Stimulated activated naive B cell treated with anti-CD40 and anti-IgM and Interleukin-4, amounts not matched to agents 10 μg/mL and 1 μg/mL and 100 μg/mL, for 72 hours (primary cell): ENCODE measurements at regions not wholly inside any gene's neighbourhood (a gene's known extent, or its start where the extent isn't known, plus 50 kb on each side); places are given as distances from the start of the nearest gene placed in this dataset.

Source experiments
- ATAC-seq, 2 donors: fragments of 150-1000 bp; cut with Tn5 transposase; replicated peaks; 2 replicates each; pipeline ENCODE4 v1.10.0; 2021; ENCODE audit warnings: moderate library complexity in 1 of 2
- DNase-seq: peaks from one replicate; pipeline ENCODE4 v3.0.0; 2021
- H3K27ac Mint-ChIP-seq: one replicate; pipeline ENCODE4 v1.8.0; 2022; ENCODE audit warnings: mild to moderate bottlenecking, mixed read lengths
- H3K27me3 Mint-ChIP-seq, 2 donors: one replicate each; pipeline ENCODE4 v1.8.0; 2022; ENCODE audit warnings: mixed read lengths in 2 of 2
- H3K36me3 Mint-ChIP-seq, 2 donors: one replicate each; pipeline ENCODE4 v1.8.0; 2022; ENCODE audit warnings: mixed read lengths in 2 of 2, mild to moderate bottlenecking in 1 of 2
- H3K4me1 Mint-ChIP-seq, 2 donors: one replicate each; pipeline ENCODE4 v1.8.0; 2022; ENCODE audit warnings: mixed read lengths in 2 of 2, mild to moderate bottlenecking in 1 of 2
- H3K4me3 Mint-ChIP-seq, 2 donors: one replicate each; pipeline ENCODE4 v1.8.0; 2022; ENCODE audit warnings: mild to moderate bottlenecking in 2 of 2, mixed read lengths in 2 of 2, moderate library complexity in 1 of 2
- H3K9me3 Mint-ChIP-seq, 2 donors: one replicate each; pipeline ENCODE4 v1.8.0; 2022; ENCODE audit warnings: mixed read lengths in 2 of 2, mild to moderate bottlenecking in 1 of 2

DNA sequence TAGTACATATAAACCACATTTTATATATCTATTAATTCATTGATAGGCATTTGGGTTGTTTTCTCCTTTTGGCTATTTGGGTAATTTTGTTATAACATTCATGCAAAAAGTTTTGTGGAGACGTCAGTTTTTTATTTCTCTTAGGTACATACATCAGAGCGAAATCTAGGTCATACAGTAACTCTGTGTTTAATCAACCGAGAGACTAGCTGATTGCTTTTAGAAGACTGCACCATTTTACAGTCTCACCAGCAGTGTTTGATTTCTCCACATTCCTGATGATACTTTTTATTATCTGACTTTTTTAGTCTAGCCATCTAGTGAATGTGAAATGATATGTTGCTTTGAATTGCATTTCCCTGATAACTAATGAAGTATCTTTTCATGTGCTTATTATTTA, 1019.3 kb downstream of the NSUN3 start:
- Mint-ChIP-seq H3K4me3 (no peak overlapping the region), H3K27ac (no peak overlapping the region), H3K4me1 (no peaks in the 10 kb centered on the region), H3K9me3 (no peaks in the 10 kb centered on the region), H3K27me3 (no peaks in the 10 kb centered on the region), H3K36me3 (no peaks in the 10 kb centered on the region)
- no peak for DNase-seq
- ATAC-seq: no peak

DNA sequence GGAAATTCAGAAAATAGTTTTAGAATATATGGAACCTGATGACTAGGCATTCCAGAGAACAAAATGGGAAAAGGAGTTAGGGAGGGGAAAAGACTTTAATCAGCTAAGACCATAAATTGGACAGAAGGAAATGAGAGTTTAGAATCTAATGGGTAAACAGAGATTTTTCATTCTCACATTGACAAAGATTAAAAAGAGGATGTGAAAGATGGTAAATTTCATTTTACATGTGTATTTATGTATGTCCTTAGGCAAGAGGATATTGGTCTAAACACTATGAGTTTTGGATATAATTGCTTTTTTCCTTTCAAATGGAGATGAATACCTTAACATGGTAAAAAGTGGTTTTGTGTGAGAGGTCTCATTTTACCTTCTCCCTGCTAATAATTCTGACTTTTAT, 1021.9 kb downstream of the NSUN3 start:
- H3K4me3 Mint-ChIP-seq: no peak overlapping the region
- H3K27me3 Mint-ChIP-seq: no peaks in the 10 kb centered on the region
- no peaks in the 10 kb centered on the region for H3K4me1 Mint-ChIP-seq
- ATAC-seq (no peak), DNase-seq (no peak)
- H3K27ac Mint-ChIP-seq: no peak overlapping the region
- H3K36me3 Mint-ChIP-seq: no peaks in the 10 kb centered on the region
- peaks cover 0 to 2% of the 10 kb centered on the region in 2 donors for H3K9me3 Mint-ChIP-seq

DNA sequence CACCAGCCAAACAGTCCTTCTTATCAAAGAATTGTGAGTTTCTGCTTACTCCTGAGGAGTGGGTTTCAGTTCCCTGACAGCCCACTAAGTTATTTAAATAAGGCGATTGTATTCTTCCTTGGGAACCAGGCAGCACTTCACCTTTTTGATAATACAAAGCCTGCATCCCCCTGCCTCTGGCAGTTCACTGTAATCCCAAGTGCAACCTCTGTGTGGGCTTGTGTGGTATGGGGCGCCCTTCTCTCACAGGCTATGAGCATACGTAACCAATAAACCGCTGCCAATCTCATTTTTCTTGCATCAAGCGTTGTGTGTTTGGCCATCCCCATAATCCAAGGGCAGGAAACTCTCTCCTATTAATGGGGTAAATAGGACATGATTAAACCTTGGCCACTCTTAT, 1025.6 kb downstream of the NSUN3 start:
- no peak for DNase-seq
- H3K36me3 Mint-ChIP-seq: no peaks in the 10 kb centered on the region
- H3K9me3 Mint-ChIP-seq: peaks cover 0 to 8% of the 10 kb centered on the region in 2 donors
- ATAC-seq: no peak
- no peak overlapping the region for H3K4me3 Mint-ChIP-seq
- no peak overlapping the region for H3K27ac Mint-ChIP-seq
- no peaks in the 10 kb centered on the region for H3K4me1 Mint-ChIP-seq
- H3K27me3 Mint-ChIP-seq: no peaks in the 10 kb centered on the region

DNA sequence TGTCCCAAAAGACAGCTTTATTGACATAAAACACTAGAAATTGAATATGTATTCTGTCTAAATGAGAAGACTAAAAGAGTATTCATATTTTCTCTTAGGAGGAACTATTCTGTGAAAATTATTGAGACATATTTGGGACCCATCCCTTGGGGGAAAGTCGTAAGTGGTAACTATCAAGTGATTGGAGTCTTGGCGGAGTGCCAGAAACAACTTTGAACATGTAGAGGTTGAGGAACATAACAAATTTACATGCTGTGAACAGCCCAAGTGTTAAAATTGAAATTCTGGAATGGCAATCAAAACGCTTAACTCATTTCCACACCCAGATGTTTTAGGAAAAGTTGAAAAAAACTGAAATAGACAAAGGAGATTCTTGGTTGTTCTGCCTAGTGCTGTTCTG, 1034.6 kb downstream of the NSUN3 start:
- Mint-ChIP-seq H3K27ac (no peak overlapping the region), H3K9me3 (peaks cover 4 to 14% of the 10 kb centered on the region in 2 donors), H3K4me1 (no peaks in the 10 kb centered on the region), H3K4me3 (no peak overlapping the region), H3K27me3 (no peaks in the 10 kb centered on the region), H3K36me3 (no peaks in the 10 kb centered on the region)
- ATAC-seq (no peak), DNase-seq (no peak)

DNA sequence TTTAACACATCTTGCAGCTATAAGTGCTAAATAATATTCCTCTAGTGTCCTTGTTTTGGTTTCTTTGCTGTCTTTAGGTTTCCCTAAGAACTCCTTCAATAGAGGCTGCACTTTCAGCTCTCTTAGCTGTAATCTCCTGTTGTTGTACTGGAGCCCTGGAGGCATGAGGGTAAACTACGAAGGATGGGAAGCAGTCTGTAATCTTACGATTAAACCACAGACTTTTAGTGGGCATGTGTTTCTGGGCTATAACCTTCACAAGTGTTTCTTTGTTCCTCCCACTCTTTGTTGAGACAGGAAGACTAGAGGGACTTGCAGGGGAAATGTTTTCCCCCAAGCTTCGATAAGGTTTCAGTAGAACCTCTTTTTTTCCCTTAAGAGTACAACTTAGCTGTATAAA, 1058.1 kb downstream of the NSUN3 start:
- Mint-ChIP-seq H3K4me3 (no peak overlapping the region), H3K36me3 (no peaks in the 10 kb centered on the region), H3K9me3 (peaks cover 4 to 8% of the 10 kb centered on the region in 2 donors), H3K4me1 (no peaks in the 10 kb centered on the region), H3K27me3 (no peaks in the 10 kb centered on the region), H3K27ac (no peak overlapping the region)
- no peak for DNase-seq
- no peak for ATAC-seq

DNA sequence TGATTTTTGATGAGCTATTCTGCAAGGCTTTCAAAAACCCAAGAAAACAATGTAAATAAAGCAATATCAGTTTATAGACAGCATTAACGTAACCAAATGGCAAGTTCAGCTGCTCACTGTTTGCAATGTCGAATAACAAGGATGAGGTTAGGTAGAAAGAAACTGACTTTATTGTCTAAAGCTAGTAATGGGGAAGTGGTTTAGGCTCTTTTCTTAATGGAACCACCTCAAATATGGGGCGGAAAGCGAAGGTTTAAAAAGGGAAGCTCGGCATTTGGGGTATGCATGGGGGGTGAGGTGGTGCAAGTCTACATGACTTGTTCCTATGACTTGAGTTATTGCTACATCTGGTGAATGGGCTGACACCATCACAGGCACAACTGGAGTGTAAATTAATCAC, 1060.2 kb downstream of the NSUN3 start:
- Mint-ChIP-seq H3K27ac (no peak overlapping the region), H3K27me3 (no peaks in the 10 kb centered on the region), H3K9me3 (peaks cover 4 to 6% of the 10 kb centered on the region in 2 donors), H3K36me3 (no peaks in the 10 kb centered on the region), H3K4me3 (no peak overlapping the region), H3K4me1 (no peaks in the 10 kb centered on the region)
- no peak for ATAC-seq
- no peak for DNase-seq

DNA sequence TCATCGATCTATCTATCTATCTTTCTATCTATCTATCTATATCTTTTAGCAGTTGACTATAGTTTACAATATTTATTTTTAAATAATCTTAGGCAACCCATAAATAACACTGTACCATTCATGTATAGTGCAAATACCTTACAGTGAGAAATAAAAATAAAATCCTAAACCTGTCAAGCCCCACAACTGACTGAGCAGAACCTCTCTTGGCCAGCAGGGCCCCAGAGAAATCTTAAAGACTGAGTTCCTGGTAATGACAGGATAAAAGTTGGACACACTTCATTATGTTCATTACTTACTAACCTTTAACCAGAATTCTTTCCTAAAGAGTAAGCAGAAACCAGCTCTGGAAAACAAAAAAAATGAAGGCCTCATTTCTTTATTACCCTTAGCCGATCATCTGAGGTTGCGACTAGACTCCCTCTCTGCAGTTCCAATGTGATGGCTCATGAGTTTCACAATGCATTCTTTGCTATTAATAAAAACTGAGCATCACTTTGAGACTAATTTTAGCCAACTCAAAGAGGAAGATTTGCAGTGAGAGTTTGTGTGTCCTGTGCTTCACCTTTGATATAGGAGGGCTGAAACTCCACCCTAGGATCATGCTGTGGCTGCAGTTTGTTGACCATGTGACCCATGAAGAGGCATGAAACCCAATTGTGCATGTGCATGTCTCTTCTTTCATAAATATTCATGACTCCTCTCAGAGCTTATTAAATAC, 1072.0 kb downstream of the NSUN3 start:
- H3K4me3 Mint-ChIP-seq: no peak overlapping the region
- H3K36me3 Mint-ChIP-seq: no peaks in the 10 kb centered on the region
- no peak overlapping the region for H3K27ac Mint-ChIP-seq
- DNase-seq (no peak), ATAC-seq (no peak)
- no peaks in the 10 kb centered on the region for H3K27me3 Mint-ChIP-seq
- peaks cover 6 to 11% of the 10 kb centered on the region in 2 donors for H3K9me3 Mint-ChIP-seq
- no peaks in the 10 kb centered on the region for H3K4me1 Mint-ChIP-seq

DNA sequence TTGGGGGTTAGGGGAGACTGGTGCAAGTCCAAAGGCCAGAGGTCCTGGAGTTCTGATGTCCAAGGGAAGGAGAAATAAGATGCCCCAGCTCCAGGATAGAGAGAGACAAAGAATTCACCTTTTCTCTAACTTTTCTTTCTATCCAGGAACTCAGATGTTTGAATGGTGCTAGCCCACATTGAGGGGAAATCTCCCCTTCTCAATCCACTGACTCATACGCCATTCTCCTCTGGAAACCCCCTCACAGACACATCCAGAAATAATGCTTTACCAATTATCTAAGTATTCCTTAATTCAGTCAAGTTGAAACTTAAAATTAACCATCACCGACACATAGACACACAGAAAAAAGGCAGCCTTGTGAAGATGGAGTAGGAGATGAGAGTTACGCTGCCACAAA, 1085.2 kb downstream of the NSUN3 start:
- no peak overlapping the region for H3K4me3 Mint-ChIP-seq
- ATAC-seq (no peak), DNase-seq (no peak)
- H3K27ac Mint-ChIP-seq: no peak overlapping the region
- H3K9me3 Mint-ChIP-seq: peaks cover 0 to 6% of the 10 kb centered on the region in 2 donors
- H3K36me3 Mint-ChIP-seq: no peaks in the 10 kb centered on the region
- no peaks in the 10 kb centered on the region for H3K27me3 Mint-ChIP-seq
- H3K4me1 Mint-ChIP-seq: no peaks in the 10 kb centered on the region

DNA sequence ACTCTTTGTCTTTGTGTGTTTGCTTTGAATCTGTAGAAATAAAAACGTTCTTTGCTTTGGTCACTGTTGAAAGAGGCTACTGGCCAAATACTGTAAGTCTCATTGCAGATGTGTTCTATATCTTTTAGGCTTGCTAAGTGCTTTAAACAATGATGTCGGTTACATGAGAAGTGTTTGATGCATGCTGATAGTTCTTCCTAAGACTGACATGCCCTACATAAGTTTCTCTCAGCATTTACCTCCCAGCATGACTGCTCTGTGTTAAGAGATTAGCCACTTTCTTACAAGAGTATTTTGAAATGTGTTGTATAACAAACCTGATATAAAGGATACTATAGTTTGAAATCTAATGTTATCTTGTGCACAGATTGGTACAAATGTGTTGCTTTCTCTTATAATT, 1088.7 kb downstream of the NSUN3 start:
- no peaks in the 10 kb centered on the region for H3K36me3 Mint-ChIP-seq
- DNase-seq: no peak
- no peak for ATAC-seq
- no peaks in the 10 kb centered on the region for H3K27me3 Mint-ChIP-seq
- no peak overlapping the region for H3K27ac Mint-ChIP-seq
- no peak overlapping the region for H3K4me3 Mint-ChIP-seq
- no peaks in the 10 kb centered on the region for H3K4me1 Mint-ChIP-seq
- peaks cover 0 to 9% of the 10 kb centered on the region in 2 donors for H3K9me3 Mint-ChIP-seq

DNA sequence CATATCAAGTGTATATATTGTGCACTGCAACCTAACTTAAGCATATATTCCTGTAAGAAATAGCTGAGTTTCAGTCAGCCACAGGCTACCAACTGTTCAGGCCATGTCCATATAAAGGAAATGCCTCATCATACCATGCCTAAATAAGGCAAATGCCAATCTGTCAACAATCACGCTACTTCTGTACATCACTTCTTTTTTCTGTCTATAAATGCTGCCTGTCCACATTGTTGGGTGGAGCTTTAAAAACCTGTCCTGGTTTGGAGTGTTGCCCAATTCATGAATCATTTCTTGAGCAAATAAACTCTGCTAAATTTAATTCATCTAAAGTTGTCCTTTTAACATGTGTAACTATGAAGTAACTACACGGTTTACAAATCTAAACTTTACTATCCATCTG, 1091.9 kb downstream of the NSUN3 start:
- Mint-ChIP-seq H3K4me3 (no peak overlapping the region), H3K27ac (no peak overlapping the region), H3K27me3 (no peaks in the 10 kb centered on the region), H3K4me1 (no peaks in the 10 kb centered on the region), H3K9me3 (peaks cover 12 to 15% of the 10 kb centered on the region in 2 donors), H3K36me3 (no peaks in the 10 kb centered on the region)
- DNase-seq: no peak
- ATAC-seq: no peak

DNA sequence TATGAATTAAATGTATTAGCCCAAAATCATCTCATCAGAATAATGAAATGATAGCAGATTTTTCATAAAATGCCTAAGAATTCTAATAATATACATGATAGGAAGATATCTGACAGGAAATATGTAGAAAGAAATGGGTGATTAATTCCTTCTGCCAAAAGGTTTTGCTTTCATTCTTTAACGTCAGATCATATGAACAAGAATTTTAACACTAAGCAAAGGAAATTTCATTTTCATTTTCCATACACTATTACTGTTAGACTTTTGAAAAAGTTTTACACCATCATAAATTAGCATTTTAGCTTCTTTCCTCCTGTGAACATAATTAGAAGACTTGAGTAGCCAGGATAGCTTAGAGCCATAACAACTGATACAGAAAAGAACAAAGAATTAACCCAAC, 1099.9 kb downstream of the NSUN3 start:
- no peaks in the 10 kb centered on the region for H3K4me1 Mint-ChIP-seq
- ATAC-seq (no peak), DNase-seq (no peak)
- no peaks in the 10 kb centered on the region for H3K27me3 Mint-ChIP-seq
- no peak overlapping the region for H3K4me3 Mint-ChIP-seq
- no peak overlapping the region for H3K27ac Mint-ChIP-seq
- peaks cover 4 to 7% of the 10 kb centered on the region in 2 donors for H3K9me3 Mint-ChIP-seq
- no peaks in the 10 kb centered on the region for H3K36me3 Mint-ChIP-seq

DNA sequence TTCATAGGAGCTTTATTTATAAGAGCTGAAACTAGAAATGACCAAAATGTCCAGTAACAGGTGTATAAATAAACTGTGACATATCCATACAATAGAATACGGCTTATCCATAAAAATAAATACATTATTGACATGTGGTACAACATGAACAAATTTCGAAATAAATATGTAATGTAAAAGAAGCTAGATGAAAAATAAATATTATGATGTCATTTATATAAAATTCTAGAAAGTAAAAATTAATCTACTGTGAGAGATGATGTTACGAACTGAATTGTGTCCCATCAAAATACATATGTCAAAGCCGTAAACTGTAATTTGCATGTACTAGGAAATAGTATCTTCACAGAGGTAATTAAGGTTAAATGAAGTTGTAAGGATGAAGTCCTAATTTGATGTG, 1104.9 kb downstream of the NSUN3 start:
- H3K27me3 Mint-ChIP-seq: no peaks in the 10 kb centered on the region
- no peak overlapping the region for H3K27ac Mint-ChIP-seq
- no peak for DNase-seq
- H3K36me3 Mint-ChIP-seq: no peaks in the 10 kb centered on the region
- peaks cover 0 to 1% of the 10 kb centered on the region in 2 donors for H3K9me3 Mint-ChIP-seq
- no peaks in the 10 kb centered on the region for H3K4me1 Mint-ChIP-seq
- no peak for ATAC-seq
- H3K4me3 Mint-ChIP-seq: no peak overlapping the region

DNA sequence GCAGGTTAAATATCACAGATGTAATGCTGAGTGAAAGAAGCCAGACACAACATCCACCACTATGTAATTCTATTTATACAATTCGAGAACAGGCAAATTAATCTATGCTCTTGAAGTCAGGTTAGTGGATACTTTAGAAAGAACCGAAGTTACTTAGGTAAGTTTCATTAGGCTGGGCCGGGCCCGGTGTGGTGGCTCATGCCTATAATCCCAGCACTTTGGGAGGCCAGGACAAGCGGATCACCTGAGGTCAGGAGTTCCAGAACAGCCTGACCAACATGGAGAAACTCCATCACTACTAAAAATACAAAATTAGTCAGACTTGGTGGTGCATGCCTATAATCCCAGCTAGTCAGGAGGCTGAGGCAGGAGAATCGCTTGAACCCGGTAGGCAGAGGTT, 1105.7 kb downstream of the NSUN3 start:
- H3K4me1 Mint-ChIP-seq: no peaks in the 10 kb centered on the region
- no peak overlapping the region for H3K27ac Mint-ChIP-seq
- no peaks in the 10 kb centered on the region for H3K36me3 Mint-ChIP-seq
- DNase-seq (no peak), ATAC-seq (no peak)
- peaks cover 0 to 1% of the 10 kb centered on the region in 2 donors for H3K9me3 Mint-ChIP-seq
- no peak overlapping the region for H3K4me3 Mint-ChIP-seq
- no peaks in the 10 kb centered on the region for H3K27me3 Mint-ChIP-seq

DNA sequence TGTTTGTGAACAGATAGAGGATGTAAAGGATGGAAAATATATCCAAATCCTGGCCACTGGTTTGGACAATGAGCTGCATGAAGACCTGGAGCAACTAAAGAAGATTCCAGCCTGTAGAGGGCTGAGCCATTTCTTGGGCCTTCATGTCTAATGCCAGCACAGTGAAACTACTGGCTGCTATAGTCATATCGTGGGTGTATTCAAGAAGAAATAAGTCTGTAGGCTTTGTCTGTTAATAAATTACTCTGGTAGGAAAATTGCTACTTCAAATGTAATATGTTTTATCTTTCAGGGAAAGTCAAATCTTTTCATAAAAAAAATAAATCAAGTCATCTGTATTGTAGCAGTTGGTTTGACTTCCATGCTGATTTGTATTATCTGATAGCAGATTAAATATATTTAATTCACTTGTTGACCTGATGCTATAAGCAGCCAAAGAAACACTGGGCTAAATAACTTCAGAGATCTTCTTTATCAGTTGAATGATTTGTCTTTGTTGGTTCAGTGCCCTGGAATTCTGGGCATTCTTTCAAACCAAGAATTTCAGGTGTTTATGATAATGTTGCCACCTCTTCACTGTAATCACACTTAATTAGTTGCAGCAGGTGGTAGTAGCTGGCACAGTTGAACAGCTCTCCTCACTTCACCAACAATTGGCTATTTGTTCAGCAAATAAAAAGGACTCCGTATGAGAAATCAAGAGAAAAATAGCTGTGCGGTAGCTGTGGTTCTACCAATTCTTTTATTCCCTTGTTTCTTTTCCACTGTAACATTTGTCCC, 1109.5 kb downstream of the NSUN3 start:
- DNase-seq (no peak), ATAC-seq (no peak)
- H3K4me1 Mint-ChIP-seq: no peaks in the 10 kb centered on the region
- peaks cover 0 to 1% of the 10 kb centered on the region in 2 donors for H3K9me3 Mint-ChIP-seq
- H3K4me3 Mint-ChIP-seq: no peak overlapping the region
- no peak overlapping the region for H3K27ac Mint-ChIP-seq
- H3K27me3 Mint-ChIP-seq: no peaks in the 10 kb centered on the region
- no peaks in the 10 kb centered on the region for H3K36me3 Mint-ChIP-seq

DNA sequence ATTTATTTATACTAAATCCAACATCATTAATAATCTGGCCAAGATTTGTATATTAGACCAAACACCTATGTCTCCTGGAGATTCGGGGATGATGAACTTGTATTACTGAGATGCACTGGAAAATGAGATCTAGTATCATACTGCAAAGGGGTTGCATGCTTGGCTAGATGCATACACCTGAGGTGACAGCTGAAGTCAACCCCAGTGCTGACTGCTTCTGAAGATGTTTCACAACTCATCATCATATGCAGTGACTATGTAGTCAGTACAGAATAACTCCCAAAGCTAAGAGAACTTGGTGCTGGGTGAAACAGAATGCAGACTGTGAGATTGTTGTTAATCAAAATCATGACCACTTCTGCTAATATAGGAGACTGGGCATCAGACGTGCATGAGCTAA, 1114.2 kb downstream of the NSUN3 start:
- Mint-ChIP-seq H3K4me3 (no peak overlapping the region), H3K27me3 (no peaks in the 10 kb centered on the region), H3K9me3 (peaks cover 3 to 7% of the 10 kb centered on the region in 2 donors), H3K36me3 (no peaks in the 10 kb centered on the region), H3K27ac (no peak overlapping the region), H3K4me1 (no peaks in the 10 kb centered on the region)
- DNase-seq: no peak
- ATAC-seq: no peak
